Smooth muscle cell (in vitro differentiated cells): ENCODE measurements at regions not wholly inside any gene's neighbourhood (a gene's known extent, or its start where the extent isn't known, plus 50 kb on each side); places are given as distances from the start of the nearest gene placed in this dataset.

Experiments used
- DNase-seq: peaks from one replicate; lab custom pipeline; 2025; ENCODE audit not compliant: unreplicated experiment; lab: John Stamatoyannopoulos, UW
- H2AFZ ChIP-seq: fragments of 200-600 bp; sonication (generic); 2 replicates; pipeline ENCODE4 v1.6.0; 2016; ENCODE audit warnings: antibody characterized with exemption, low read depth, mild to moderate bottlenecking
- H3F3A ChIP-seq: fragments of 200-600 bp; sonication (generic); 2 replicates; pipeline ENCODE4 v1.6.0; 2017; ENCODE audit warnings: antibody characterized with exemption, low read depth
- H3K27ac ChIP-seq: fragments of 200-600 bp; sonication (generic); 2 replicates; pipeline ENCODE4 v1.5.1; 2016; ENCODE audit warnings: low read depth, mild to moderate bottlenecking
- H3K27me3 ChIP-seq: fragments of 200-600 bp; sonication (generic); 2 replicates; pipeline ENCODE4 v1.6.1; 2016; ENCODE audit warnings: low read depth, mild to moderate bottlenecking
- H3K36me3 ChIP-seq: fragments of 200-600 bp; sonication (generic); 2 replicates; pipeline ENCODE4 v1.5.1; 2016; ENCODE audit warnings: low read depth
- H3K4me1 ChIP-seq: fragments of 200-600 bp; sonication (generic); 2 replicates; pipeline ENCODE4 v1.5.1; 2016; ENCODE audit warnings: low read depth
- H3K4me2 ChIP-seq: fragments of 200-600 bp; sonication (generic); 2 replicates; pipeline ENCODE4 v1.6.0; 2016; ENCODE audit warnings: mild to moderate bottlenecking
- H3K4me3 ChIP-seq: fragments of 200-600 bp; sonication (generic); 2 replicates; pipeline ENCODE4 v1.5.1; 2016; ENCODE audit warnings: mild to moderate bottlenecking
- H3K79me2 ChIP-seq: fragments of 200-600 bp; sonication (generic); 2 replicates; pipeline ENCODE4 v1.6.0; 2016; ENCODE audit warnings: low read depth, mild to moderate bottlenecking
- H3K9ac ChIP-seq: fragments of 200-600 bp; sonication (generic); 2 replicates; pipeline ENCODE4 v1.6.0; 2016; ENCODE audit warnings: low read depth
- H3K9me3 ChIP-seq: fragments of 200-600 bp; sonication (generic); replicated peaks from 2 replicates; pipeline ENCODE4 v1.5.1; 2016; ENCODE audit warnings: low read depth
- H4K20me1 ChIP-seq: fragments of 200-600 bp; sonication (generic); 2 replicates; pipeline ENCODE4 v1.6.0; 2016; ENCODE audit warnings: low read depth
- CTCF ChIP-seq: fragments of 200-600 bp; sonication (generic); IDR thresholded peaks from 2 replicates; pipeline ENCODE4 v1.5.1; 2017; ENCODE audit warnings: borderline replicate concordance, mild to moderate bottlenecking, antibody characterized with exemption; ENCODE audit not compliant: insufficient read depth, poor library complexity, severe bottlenecking
- whole genome bisulfite sequencing: methylation state at CpG from one replicate; pipeline ENCODE4 v1.1.7; 2016; ENCODE audit warnings: low lambda C conversion rate; 5-methylcytosine and 5-hydroxymethylcytosine counted together

GRCh38 chr3:76372497-76372896 lies 587.1 kb upstream of the ZNF717 start:
- Histone ChIP-seq H3K27ac (no peak overlapping the region), H3K4me3 (no peak overlapping the region), H3K36me3 (no peaks in the 10 kb centered on the region), H3K4me1 (peaks cover 2% of the 10 kb centered on the region), H3K79me2 (no peaks in the 10 kb centered on the region), H3K9ac (no peak overlapping the region), H3K27me3 (no peaks in the 10 kb centered on the region), H2AFZ (no peak overlapping the region), H3F3A (no peaks in the 10 kb centered on the region), H4K20me1 (no peaks in the 10 kb centered on the region), H3K4me2 (no peak overlapping the region), H3K9me3 (no peaks in the 10 kb centered on the region)
- 63% methylated on average over 2 of the region's 2 CpGs for WGBS
- DNase-seq: no peak
- no peak for TF ChIP-seq CTCF

DNA sequence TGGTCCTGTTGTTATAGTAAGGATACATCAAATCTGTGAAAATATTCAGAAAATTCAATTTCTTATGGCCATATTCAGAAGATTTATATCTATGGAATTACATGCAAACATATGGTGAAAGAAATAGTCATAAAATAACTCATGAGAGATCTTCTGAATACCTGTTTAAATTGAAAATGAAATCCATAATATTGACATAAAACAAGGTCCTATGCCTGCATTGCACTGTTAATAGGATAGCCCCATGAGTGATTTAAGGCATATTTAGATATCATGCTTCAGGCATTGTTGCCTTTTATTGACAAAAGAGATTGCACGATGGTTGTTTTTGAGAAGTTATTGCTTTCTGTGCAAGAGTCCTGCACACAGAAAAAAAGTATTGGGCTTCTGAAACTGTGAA lies 591.7 kb upstream of the ZNF717 start:
- TF ChIP-seq CTCF: no peak
- Histone ChIP-seq H3K27me3 (no peaks in the 10 kb centered on the region), H2AFZ (no peak overlapping the region), H3F3A (no peaks in the 10 kb centered on the region), H3K9ac (no peak overlapping the region), H3K4me3 (no peak overlapping the region), H3K27ac (no peak overlapping the region), H3K4me1 (no peaks in the 10 kb centered on the region), H4K20me1 (no peaks in the 10 kb centered on the region), H3K9me3 (no peaks in the 10 kb centered on the region), H3K36me3 (no peaks in the 10 kb centered on the region), H3K79me2 (no peaks in the 10 kb centered on the region), H3K4me2 (no peak overlapping the region)
- DNase-seq: no peak
- WGBS: 98% methylated on average over 1 of the region's 1 CpG

GRCh38 chr3:76378789-76379188 lies 593.4 kb upstream of the ZNF717 start:
- H3K4me1 ChIP-seq: no peaks in the 10 kb centered on the region

More at GRCh38 chr3:76378789-76379188, 593.4 kb upstream of the ZNF717 start:
- H3K9me3 ChIP-seq: no peaks in the 10 kb centered on the region
- TF ChIP-seq CTCF: no peak
- H3K9ac ChIP-seq: no peak overlapping the region
- H3K27me3 ChIP-seq: no peaks in the 10 kb centered on the region
- H3K4me3 ChIP-seq: no peak overlapping the region
- no peaks in the 10 kb centered on the region for H3K79me2 ChIP-seq
- no peak overlapping the region for H2AFZ ChIP-seq
- WGBS: 86% methylated on average over 4 of the region's 4 CpGs
- no peak overlapping the region for H3K4me2 ChIP-seq
- H3F3A ChIP-seq: no peaks in the 10 kb centered on the region
- no peak for DNase-seq
- H4K20me1 ChIP-seq: no peaks in the 10 kb centered on the region
- no peak overlapping the region for H3K27ac ChIP-seq
- no peaks in the 10 kb centered on the region for H3K36me3 ChIP-seq
